HG03520 (cell line): ENCODE measurements at regions not wholly inside any gene's neighbourhood (a gene's known extent, or its start where the extent isn't known, plus 50 kb on each side); places are given as distances from the start of the nearest gene placed in this dataset.
"Not testable (repeated sequence)": the region's sequence is repeated elsewhere in the genome, so short reads cannot be mapped to it uniquely, and the experiment has no call there.

Experiments
- ATAC-seq: cut with Tn5 transposase; IDR thresholded peaks from one replicate; pipeline ENCODE4 v1.9.1; 2021; ENCODE audit warnings: mild to moderate bottlenecking, moderate library complexity; ENCODE audit not compliant: unreplicated experiment

- no peak for ATAC-seq
Observed at GRCh38 chr3:153539263-153539662, 377.2 kb downstream of the RAP2B start.

- no peak for ATAC-seq
Observed at GRCh38 chr3:153545471-153545870, 383.4 kb downstream of the RAP2B start.

GRCh38 chr3:153547970-153548369 is 385.9 kb downstream of the RAP2B start:
- no peak for ATAC-seq

GRCh38 chr3:153549686-153550085 is 387.7 kb downstream of the RAP2B start:
- not testable (repeated sequence) for ATAC-seq

- ATAC-seq, result no peak
Observed at GRCh38 chr3:153551536-153552285, 389.7 kb downstream of the RAP2B start.

- ATAC-seq, result no peak
Observed at GRCh38 chr3:153552887-153553604, 391.0 kb downstream of the RAP2B start.

- no peak for ATAC-seq
Observed at GRCh38 chr3:153553605-153553945, 391.5 kb downstream of the RAP2B start.

GRCh38 chr3:153555919-153556318 is 393.9 kb downstream of the RAP2B start:
- no peak for ATAC-seq

GRCh38 chr3:153559366-153559765 is 397.3 kb downstream of the RAP2B start:
- ATAC-seq, result not testable (repeated sequence)

GRCh38 chr3:153567011-153567410 is 405.0 kb downstream of the RAP2B start:
- ATAC-seq, result no peak

- ATAC-seq, result no peak
Observed at GRCh38 chr3:153567556-153567955, 405.5 kb downstream of the RAP2B start.

GRCh38 chr3:153570481-153570880 is 408.5 kb downstream of the RAP2B start:
- not testable (repeated sequence) for ATAC-seq

- ATAC-seq, result no peak
Observed at GRCh38 chr3:153572165-153572564, 410.1 kb downstream of the RAP2B start.

- no peak for ATAC-seq
Observed at GRCh38 chr3:153572654-153573053, 410.6 kb downstream of the RAP2B start.

GRCh38 chr3:153573481-153573880 is 411.5 kb downstream of the RAP2B start:
- no peak for ATAC-seq

- ATAC-seq, result no peak
Observed at GRCh38 chr3:153574445-153574844, 412.4 kb downstream of the RAP2B start.

GRCh38 chr3:153577059-153577736 is 415.2 kb downstream of the RAP2B start:
- ATAC-seq, result no peak

- no peak for ATAC-seq
Observed at GRCh38 chr3:153578046-153578445, 416.0 kb downstream of the RAP2B start.

- no peak for ATAC-seq
Observed at GRCh38 chr3:153590051-153590450, 428.0 kb downstream of the RAP2B start.

GRCh38 chr3:153591561-153592245 is 429.7 kb downstream of the RAP2B start:
- ATAC-seq, result no peak

- no peak for ATAC-seq
Observed at GRCh38 chr3:153595186-153595815, 433.3 kb downstream of the RAP2B start.
